DOHH2 (cell line): ENCODE measurements at regions not wholly inside any gene's neighbourhood (a gene's known extent, or its start where the extent isn't known, plus 50 kb on each side); places are given as distances from the start of the nearest gene placed in this dataset.

Experiments used
- CTCF ChIP-seq: fragments of 200-600 bp; sonication (generic); IDR thresholded peaks from one replicate; pipeline ENCODE4 v1.5.1; 2014; ENCODE audit warnings: antibody characterized with exemption, mild to moderate bottlenecking, low read depth, low read length; ENCODE audit not compliant: poor library complexity, severe bottlenecking
- EZH2phosphoT487 ChIP-seq: fragments of 200-600 bp; sonication (generic); IDR thresholded peaks from 2 replicates; pipeline ENCODE4 v1.6.1; 2017; ENCODE audit warnings: borderline replicate concordance, mild to moderate bottlenecking, antibody characterized with exemption, low read length, moderate library complexity, mixed read lengths

- TF ChIP-seq CTCF (no peak), EZH2phosphoT487 (no peak)
Observed at GRCh38 chr4:31784558-31784957, 1064.4 kb downstream of the PCDH7 start.
